NCI-H526 (cell line): ENCODE measurements at regions not wholly inside any gene's neighbourhood (a gene's known extent, or its start where the extent isn't known, plus 50 kb on each side); places are given as distances from the start of the nearest gene placed in this dataset.
"Not testable (repeated sequence)": the region's sequence is repeated elsewhere in the genome, so short reads cannot be mapped to it uniquely, and the experiment has no call there.

Source experiments
- DNase-seq, 2 experiments: peaks; one replicate each; lab custom pipeline; 2025; lab: John Stamatoyannopoulos, UW

GRCh38 chr5:112472614-112473013 is 53.5 kb upstream of the EPB41L4A start:
- DNase-seq, result no peak

- no peak for DNase-seq
These were observed 54.9 kb upstream of the EPB41L4A start for GRCh38 chr5:112473989-112474388.

- DNase-seq, result no peak
These were observed 56.8 kb upstream of the EPB41L4A start for GRCh38 chr5:112475747-112476365.

- no peak for DNase-seq
These were observed 60.3 kb upstream of the EPB41L4A start for GRCh38 chr5:112479418-112479817.

GRCh38 chr5:112480501-112480900 is 61.4 kb upstream of the EPB41L4A start:
- no peak for DNase-seq

- DNase-seq, result no peak
These were observed 64.6 kb upstream of the EPB41L4A start for GRCh38 chr5:112483704-112484103.

- DNase-seq, result no peak
These were observed 66.9 kb upstream of the EPB41L4A start for GRCh38 chr5:112485934-112486355.

- DNase-seq, result peak in 1 of 2 experiments; percentile 20
These were observed 72.2 kb upstream of the EPB41L4A start for GRCh38 chr5:112491257-112491656.

- peak; percentile 4 to 54 for DNase-seq
These were observed 73.2 kb upstream of the EPB41L4A start for GRCh38 chr5:112492291-112492690.

GRCh38 chr5:112503749-112504501 is 84.8 kb upstream of the EPB41L4A start:
- DNase-seq, result peak in 1 of 2 experiments; percentile 1

- DNase-seq, result not testable (repeated sequence)
These were observed 90.0 kb upstream of the EPB41L4A start for GRCh38 chr5:112509097-112509496.

GRCh38 chr5:112511920-112512319 is 92.8 kb upstream of the EPB41L4A start:
- DNase-seq, result no peak

GRCh38 chr5:112512901-112513300 is 93.8 kb upstream of the EPB41L4A start:
- no peak for DNase-seq

- no peak for DNase-seq
These were observed 95.0 kb upstream of the EPB41L4A start for GRCh38 chr5:112514111-112514510.

GRCh38 chr5:112520474-112520873 is 101.4 kb upstream of the EPB41L4A start:
- not testable (repeated sequence) for DNase-seq

- not testable (repeated sequence) for DNase-seq
These were observed 104.0 kb upstream of the EPB41L4A start for GRCh38 chr5:112522891-112523673.

- DNase-seq, result not testable (repeated sequence)
These were observed 104.7 kb upstream of the EPB41L4A start for GRCh38 chr5:112523674-112524263.

GRCh38 chr5:112525217-112525616 is 106.1 kb upstream of the EPB41L4A start:
- DNase-seq, result no peak

GRCh38 chr5:112528928-112529327 is 109.9 kb upstream of the EPB41L4A start:
- no peak for DNase-seq

GRCh38 chr5:112529525-112529924 is 110.4 kb upstream of the EPB41L4A start:
- DNase-seq, result peak in 1 of 2 experiments; percentile 42

GRCh38 chr5:112532654-112533360 is 113.7 kb upstream of the EPB41L4A start:
- DNase-seq, result no peak

- peak in 1 of 2 experiments; percentile 7 for DNase-seq
These were observed 114.3 kb upstream of the EPB41L4A start for GRCh38 chr5:112533362-112533761.
